HPDE6-E6E7 (cell line): ENCODE measurements at regions not wholly inside any gene's neighbourhood (a gene's known extent, or its start where the extent isn't known, plus 50 kb on each side); places are given as distances from the start of the nearest gene placed in this dataset.
"Not testable (repeated sequence)": the region's sequence is repeated elsewhere in the genome, so short reads cannot be mapped to it uniquely, and the experiment has no call there.

Experiments
- DNase-seq: peaks from one replicate; pipeline ENCODE4 v3.0.0; 2011; ENCODE audit warnings: missing footprints; ENCODE audit errors: extremely low spot score

DNA sequence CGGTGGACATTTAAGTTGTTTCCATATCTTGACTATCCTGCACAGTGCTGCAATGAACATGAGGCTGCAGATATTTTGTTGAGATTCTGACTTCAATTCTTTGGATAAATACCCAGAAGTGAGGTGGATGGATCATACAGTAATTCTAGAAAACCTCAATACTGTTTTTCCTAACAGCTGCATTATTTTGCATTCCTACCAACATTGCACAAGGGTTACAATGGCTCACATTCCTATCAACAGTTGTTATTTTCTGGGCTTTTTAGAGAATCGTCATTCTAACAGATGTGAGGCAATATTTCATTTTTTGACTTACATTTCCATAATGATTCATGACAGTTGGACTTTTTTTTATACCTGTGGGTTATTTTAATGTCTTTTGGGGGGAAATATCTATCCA, 716.9 kb upstream of the ANO3 start:
- DNase-seq, result no peak

DNA sequence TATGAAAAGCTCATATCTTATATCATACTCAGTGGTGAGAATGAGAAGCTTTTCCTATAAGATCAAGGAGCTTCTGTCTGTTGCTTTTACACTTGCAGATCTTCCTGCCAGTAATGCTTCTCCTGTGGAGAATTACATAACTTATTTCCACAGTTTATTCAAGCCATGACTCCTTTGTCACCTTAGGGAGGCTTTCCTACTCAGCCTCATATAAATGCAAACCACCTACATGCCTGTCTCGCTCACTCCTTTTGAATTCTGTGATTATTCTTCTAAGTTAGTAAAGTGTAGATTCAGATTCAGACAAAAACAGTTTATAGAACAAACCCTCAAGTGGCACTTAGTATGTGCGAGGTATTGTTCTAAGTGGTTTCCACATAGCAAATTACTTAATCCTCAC, 716.1 kb upstream of the ANO3 start:
- DNase-seq, result no peak

DNA sequence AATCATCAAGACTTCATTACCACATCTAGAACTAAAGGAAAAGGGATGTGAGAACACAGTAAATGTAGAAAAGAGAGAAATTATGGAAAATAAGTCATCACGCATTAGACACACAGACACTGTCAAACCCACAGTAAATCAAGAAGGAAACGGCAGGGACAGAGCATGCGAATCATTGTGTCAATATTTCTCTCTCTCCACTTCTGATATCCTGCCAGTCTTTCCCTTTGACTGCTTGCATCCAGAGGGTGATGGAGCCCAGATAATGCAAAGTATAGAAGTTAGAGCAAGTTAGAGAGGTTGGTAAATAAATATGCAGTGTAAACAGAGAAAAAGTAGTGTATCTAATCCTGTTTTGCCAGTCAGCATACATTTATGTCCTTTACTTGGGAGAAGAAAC, 706.8 kb upstream of the ANO3 start:
- no peak for DNase-seq

DNA sequence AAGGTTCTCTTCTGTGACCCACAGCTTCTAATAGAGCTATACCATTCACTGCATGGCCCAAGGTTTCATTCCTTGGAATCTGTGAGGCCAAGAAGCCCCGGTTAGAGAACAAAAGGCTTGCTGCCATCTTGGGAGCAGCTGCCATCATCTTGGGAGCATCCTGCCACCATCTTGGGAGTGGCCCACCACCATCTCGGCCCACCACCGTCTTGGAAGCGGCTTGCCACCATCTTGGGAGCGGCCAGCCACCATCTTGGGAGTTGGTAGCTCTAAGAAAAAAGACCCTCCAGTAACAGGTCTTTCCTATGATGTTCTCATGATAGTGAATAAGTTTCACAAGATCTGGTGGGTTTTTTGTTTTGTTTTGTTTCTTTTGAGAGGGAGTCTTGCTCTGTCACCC, 703.9 kb upstream of the ANO3 start:
- no peak for DNase-seq

DNA sequence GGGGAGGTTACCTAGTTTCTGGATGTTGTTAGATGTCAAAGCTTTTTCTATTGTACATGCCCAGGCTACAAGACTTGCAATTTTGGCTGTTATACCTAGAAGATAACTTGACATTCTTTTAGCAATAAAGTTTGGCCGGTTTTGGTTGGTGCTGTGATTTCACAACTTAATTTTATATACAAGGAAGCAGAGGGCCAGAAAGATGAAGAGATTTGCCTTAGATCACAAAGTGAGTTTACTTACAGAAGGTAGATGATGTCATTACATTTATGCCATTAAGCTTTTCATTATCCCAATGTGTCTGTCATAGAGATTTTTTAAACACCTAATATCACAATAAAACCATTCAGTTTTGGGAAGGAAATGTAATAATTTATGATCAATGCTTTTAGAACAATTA, 698.7 kb upstream of the ANO3 start:
- no peak for DNase-seq

DNA sequence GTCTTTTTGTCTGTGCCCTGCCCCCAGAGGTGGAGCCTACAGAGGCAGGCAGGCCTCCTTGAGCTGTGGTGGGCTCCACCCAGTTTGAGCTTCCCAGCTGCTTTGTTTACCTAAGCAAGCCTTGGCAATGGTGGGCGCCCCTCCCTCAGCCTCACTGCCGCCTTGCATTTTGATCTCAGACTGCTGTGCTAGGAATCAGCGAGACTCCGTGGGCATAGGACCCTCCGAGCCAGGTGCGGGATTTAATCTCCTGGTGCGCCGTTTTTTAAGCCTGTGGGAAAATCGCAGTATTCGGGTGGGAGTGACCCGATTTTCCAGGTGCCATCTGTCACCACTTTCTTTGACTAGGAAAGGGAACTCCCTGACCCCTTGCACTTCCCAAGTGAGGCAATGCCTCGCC, 682.7 kb upstream of the ANO3 start:
- DNase-seq, result not testable (repeated sequence)

DNA sequence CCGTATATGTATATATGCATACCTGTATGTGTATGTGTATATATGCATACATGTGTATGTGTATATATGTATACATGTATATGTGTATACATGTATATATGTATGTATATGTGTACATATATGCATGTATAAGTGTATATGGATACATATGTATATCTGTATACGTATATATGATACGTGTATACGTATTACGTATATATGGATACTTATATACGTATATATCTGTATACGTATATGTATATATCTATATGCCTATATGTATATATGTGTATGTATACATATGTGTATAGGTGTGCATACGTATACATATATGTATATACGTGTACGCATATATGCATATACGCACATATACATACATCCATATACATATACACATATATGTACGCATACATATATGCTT, 681.6 kb upstream of the ANO3 start:
- no peak for DNase-seq

DNA sequence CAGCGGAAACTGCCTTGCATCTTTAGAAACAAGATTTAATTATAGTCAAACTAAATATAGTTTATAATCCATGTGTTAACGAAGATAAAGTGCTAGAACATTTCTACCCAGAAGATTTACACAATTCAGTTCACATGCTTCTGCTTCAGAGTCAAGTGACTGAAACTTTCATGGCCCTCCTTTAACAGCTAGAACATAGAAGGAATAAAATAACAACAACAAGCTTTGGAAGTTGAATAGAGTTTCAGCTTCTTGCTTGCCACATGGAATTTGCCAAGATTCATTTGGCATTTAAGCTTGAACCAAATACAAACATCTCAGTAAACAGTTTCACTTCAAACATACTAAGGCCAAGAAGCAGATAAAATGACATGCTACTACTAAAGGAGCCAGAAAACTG, 676.3 kb upstream of the ANO3 start:
- DNase-seq, result no peak

DNA sequence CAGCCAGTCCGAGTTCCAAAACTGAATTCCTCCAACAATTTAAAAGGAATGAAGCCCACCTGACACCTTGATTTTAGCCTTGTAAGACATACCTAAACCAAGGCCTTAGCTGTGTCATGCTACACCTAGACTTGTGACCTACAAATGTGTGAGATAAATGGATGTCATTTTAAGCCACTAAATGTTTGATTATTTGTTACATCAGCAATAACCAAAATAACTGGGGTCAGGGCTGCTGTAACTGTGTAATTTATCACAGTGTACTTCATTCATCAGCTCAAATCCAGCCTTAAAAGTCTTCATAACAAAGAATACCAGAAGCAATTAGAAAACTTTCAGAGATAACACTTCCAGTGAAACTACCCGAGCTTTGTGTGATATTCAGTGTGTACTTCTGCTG, 673.0 kb upstream of the ANO3 start:
- no peak for DNase-seq

DNA sequence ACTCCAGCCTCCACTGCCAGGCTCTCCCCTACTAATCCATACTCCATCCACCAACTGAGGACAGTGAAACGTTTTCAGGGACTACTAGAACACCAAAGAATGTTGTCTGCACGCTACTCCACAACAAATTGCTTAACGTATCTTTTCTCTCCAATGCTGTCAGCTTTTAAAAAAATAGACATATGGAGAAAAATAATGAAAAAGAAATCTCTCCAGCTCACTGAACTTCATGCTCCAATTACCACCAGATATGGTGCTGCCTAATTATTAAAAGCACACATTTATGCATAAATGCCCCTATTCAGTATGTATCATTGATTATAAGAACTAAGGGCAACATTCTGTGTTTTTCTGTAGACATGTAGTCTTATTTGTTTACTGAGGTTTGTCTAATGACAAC, 672.2 kb upstream of the ANO3 start:
- DNase-seq, result no peak

DNA sequence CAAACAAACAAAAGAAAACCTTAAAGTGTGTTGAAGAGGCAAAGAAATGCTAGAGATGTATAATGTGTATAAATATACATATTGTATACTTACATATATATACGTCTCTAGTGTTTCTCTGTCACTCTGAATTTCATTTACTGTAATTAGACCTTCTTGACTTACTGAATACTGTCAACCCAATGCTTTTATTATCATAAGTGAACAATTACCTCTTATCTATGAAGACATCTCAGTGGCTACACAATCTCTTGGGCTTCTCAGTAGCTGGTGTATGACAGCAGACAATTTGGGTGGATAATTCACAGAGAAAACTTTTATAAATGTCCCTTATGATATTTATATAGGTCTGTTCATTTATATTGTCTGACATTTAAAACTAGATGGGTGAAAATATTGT, 664.1 kb upstream of the ANO3 start:
- DNase-seq, result no peak

DNA sequence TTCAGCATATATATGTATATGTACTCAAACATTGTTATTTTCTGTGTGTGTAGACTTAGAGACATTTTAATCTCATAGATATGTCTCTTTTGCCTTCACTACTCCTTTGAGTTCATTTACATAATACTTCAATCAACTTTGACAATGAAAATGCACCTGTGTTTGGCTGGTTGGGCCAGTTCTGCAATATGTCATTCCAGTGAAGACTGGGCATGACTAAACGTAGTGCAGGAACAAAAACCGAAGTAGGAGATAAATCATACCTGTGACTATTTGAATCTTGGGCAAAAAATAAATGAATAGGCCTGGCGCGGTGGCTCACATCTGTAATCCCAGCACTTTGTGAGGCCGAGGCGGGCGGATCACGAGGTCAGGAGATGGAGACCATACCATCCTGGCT, 640.0 kb upstream of the ANO3 start:
- DNase-seq, result no peak

DNA sequence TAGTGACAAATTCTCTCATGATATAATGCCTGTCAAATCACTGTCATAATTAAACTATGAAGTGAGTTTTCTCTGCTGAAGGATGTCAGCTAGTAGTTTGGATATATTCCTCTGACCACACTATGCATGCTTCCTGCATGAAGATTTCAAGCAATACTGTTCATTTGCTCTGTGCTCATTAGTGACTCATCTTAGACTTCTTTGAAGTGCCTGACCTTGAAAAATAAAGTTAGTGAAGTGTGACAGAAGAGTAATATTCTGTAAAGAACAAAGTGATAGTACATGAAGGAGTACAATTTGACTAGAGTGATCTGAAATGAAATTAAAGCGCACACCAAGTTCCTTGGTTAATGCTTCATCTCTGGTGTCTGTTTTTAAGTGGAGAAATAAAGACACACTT, 629.5 kb upstream of the ANO3 start:
- DNase-seq, result no peak

DNA sequence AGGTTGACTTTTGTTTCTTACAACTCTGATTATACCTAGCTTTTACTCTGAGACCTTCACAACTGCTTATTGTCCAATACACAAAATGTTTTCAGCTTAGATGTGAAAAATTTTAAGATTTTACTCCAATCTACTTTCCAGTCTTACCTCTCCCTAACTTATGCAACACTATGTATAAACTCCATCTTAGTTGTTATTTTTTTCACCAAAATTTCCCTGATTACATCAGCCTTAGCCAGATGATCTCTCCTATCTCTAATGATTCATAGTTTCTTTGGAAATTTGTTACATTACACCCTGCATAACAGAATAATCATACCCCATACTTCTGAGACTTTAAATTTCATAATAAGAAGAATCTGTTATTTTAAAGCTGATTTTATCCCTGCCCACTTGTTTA, 621.0 kb upstream of the ANO3 start:
- no peak for DNase-seq

DNA sequence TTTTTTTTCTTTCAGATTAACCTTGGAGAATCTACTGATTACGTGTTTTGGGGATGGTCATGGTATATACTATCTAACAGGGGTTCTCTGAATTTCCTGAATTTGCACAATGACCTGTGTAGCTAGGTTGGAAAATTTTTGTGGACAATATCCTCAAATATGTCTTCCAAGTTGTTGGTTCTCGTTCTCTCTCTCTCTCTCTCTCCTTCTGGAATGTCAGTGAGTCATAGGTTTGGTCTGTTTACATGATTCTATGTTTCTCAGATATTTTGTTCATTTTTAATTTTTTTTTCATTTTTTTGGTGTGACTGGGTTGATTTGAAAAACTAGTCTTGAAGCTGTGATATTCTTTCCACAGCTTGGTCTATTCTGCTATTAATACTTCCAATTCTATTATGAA, 604.0 kb upstream of the ANO3 start:
- DNase-seq, result no peak

DNA sequence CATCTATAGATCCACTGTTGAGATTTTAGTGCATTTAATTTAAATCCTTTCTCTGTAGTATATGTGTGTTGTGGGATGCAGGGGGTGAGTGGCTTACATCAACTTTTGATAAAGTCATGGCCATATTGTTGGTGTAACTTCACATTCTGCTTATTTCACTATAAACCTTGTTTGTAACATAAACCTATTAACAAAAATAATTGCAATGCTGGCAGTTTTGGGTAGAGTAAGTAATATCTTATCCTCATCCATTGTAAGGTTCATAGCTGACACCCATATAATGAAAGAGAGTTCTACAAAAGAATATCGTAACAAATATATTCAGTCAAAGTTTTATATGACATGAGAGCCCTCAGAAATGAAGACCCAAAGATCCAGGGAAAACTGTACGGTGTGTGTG, 601.7 kb upstream of the ANO3 start:
- DNase-seq, result no peak

DNA sequence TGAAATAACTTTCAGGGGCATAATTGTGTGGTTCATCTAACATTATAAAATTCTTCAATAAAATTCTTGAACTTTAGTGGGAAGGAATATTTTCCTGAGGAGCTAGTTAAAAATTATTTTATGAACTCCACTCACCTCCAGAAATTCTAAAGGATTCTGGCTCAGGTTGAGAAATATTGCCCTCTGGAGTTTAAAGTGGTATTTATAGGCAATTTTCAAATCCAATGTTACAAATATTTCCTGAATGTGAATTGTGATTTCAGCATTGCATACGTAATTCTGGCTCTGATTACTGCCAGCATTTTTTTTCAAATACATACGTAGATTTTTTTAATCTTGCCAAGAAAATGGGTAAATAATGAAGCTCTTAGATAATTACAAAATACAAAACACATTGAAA, 598.2 kb upstream of the ANO3 start:
- no peak for DNase-seq

DNA sequence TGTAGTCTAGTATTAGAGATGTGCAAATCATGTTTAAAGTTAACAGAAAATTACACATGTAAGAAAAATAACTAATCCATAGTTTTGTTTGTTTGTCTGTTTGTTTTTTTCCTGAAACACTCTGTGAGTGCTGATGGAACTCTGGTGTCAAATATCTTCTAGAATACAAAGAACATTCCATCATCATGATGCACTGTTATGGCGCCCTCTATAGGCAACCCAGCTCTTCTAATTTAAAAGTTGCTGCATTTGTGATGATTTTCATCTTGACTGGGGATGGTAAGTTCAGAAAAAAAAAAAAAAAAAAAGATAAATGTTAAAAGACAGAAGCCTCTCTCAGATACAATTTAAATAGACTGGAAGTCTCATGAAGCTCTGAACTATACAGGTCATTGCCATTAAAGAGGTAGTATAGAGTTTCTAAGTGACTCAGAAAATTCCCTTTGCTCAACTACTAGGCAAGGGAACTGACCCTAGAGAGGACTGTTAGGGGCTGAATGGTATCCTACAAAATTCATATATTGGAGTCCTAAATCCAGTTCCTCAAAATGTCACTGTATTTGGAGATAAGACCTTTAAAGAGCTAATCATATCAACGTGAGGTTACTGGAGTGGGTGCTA, 597.2 kb upstream of the ANO3 start:
- no peak for DNase-seq

DNA sequence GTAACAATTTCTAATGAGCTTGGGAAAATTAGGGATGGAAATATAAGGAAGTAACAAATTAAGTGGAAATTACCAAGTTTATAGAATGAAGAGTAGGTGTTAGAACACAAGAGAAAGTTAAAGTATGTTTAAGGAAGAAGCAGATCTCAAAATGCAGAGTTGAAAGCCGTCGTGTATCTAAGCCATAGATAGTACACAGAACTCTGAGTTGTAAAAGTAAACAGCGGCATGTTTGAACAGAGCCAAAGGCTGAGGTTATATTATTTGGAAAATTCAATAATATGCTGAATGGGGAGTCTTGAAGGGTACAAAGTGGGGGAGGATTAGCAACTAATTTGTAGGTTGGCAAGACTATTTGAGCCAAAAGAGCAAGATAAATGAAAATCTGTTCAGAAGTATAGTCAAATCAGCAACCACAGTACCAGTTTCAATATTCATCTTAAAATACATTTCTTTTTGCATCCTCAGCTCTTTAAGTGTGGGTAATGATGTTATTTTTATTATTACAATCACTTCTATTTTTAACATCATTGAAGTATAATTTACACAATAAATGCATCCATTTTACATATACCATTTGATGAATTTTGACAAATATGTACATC, 594.8 kb upstream of the ANO3 start:
- DNase-seq, result no peak

DNA sequence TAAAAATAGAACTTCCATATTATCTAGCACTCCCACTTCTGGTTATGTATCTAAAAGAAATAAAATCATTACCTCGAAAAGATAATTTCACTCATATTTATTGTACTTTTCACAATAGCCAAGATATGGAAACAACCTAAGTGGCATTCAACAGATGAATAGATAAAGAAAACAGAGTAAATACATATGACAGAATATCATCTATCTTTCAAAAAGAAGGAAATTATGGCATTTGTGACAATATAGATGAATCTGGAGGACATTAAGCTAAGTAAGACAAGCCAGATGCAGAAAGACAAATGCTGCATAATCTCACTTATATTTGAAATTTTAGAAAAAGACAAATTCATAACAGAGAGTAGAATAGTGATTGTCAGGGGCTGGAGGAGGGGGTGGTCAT, 590.0 kb upstream of the ANO3 start:
- DNase-seq, result no peak

DNA sequence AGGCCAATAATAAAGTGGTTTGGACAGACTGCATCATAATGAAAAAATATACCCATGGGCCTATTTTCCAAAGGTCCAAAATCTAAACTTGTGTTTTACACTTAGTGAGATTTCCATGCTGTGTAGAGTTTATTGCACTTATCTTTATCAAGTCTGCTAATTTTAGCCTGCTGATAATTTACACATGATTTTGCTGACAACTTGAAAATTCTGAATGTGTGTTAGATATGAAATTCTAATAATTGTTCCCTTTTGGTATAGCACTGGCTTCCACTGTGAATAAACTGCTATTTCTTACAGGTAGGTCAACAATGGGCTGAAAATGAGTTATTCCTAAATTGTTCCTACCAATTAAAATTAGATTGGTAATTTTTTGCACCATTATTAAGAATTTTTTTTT, 589.1 kb upstream of the ANO3 start:
- no peak for DNase-seq

DNA sequence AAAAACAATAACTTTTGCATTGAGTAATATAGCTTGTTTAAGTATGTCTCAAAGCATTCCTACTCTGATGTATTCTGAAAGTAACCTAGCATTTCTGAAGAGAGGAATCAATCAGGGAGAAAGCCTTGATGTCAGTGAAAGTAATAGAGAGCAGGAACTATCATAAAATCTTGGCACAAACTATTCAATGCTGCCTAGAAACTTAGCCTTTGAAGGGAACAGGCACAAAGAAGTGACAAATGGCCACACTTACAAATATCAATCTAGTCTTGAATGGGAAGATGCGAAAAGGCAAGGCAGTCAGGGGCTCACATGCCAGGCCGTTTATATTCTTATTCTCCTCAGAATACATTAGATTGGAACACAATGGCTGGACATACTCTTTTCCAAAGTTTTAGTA, 576.5 kb upstream of the ANO3 start:
- no peak for DNase-seq

DNA sequence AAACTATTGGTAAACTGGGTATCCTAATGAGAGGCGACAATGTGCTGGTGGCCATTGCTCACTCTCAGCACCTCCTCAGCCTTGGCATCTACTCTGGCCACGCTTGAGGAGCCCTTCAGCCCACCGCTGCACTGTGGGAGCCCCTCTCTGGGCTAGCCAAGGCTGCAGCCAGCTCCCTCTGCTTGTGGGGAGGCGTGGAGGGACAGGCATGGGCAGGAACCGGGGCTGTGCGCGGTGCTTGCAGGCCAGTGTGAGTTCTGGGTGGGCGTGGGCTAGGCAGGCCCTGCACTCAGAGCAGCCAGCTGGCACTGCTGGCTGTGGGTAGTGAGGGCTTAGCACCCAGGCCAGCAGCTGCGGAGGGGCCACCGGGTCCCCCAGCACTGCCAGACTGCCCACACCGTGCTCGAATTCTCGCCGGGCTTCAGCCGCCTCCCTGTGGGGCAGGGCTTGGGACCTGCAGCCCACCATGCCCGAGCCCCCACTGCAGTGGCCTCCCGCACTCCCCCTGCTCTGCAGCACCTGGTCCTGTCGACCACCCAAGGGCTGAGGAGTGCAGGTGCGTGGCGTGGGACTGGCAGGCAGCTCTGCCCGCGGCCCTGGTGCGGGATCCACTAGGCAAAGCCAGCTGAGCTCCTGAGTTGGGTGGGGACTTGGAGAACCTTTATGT, 575.9 kb upstream of the ANO3 start:
- no peak for DNase-seq

DNA sequence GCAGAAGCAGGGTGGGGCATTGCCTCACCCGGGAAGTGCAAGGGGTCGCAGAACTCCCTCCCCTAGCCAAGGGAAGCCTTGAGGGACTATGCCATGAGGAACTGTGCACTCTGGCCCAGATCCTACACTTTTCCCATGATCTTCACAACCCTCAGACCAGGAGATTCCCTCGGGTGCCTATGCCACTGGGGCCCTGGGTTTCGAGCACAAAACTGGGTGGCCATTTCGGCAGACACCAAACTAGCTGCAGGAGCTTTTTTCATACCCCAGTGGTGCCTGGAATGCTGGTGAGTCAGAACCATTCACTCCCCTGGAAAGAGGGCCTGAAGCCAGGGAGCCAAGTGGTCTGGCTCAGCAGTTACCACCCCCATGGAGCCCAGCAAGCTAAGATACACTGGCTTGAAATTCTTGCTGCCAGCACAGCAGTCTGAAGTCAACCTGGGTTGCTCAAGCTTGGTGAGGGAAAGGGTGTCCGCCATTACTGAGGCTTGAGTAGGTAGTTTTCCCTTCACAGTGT, 573.7 kb upstream of the ANO3 start:
- DNase-seq, result no peak
